ENCODE measurements at regions not wholly inside any gene's neighbourhood (a gene's known extent, or its start where the extent isn't known, plus 50 kb on each side); places are given as distances from the start of the nearest gene placed in this dataset.

DNA sequence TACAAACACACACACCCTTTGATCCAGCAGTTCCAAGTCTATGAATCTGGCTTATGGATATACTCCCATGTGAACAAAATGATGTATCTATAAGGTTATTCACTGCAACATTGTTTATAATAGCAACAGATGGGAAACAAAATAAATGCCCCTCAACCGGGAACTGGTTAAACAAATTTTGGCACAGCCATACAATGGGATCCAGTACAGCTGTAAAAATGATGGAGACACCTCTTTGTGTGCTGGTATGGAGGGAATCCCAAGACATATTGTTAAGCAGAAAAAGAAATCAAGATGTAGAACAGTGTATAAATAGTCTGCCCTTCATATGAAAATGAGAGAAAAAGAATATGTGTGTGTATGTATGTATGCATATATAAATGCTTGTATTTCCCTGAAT lies 155.5 kb downstream of the SNX10 start:
- no peak for TF ChIP-seq EP300 (IDR thresholded peaks at IDR 0.05; ENCODE audit: borderline replicate concordance)
- TF ChIP-seq, protein P1, sequence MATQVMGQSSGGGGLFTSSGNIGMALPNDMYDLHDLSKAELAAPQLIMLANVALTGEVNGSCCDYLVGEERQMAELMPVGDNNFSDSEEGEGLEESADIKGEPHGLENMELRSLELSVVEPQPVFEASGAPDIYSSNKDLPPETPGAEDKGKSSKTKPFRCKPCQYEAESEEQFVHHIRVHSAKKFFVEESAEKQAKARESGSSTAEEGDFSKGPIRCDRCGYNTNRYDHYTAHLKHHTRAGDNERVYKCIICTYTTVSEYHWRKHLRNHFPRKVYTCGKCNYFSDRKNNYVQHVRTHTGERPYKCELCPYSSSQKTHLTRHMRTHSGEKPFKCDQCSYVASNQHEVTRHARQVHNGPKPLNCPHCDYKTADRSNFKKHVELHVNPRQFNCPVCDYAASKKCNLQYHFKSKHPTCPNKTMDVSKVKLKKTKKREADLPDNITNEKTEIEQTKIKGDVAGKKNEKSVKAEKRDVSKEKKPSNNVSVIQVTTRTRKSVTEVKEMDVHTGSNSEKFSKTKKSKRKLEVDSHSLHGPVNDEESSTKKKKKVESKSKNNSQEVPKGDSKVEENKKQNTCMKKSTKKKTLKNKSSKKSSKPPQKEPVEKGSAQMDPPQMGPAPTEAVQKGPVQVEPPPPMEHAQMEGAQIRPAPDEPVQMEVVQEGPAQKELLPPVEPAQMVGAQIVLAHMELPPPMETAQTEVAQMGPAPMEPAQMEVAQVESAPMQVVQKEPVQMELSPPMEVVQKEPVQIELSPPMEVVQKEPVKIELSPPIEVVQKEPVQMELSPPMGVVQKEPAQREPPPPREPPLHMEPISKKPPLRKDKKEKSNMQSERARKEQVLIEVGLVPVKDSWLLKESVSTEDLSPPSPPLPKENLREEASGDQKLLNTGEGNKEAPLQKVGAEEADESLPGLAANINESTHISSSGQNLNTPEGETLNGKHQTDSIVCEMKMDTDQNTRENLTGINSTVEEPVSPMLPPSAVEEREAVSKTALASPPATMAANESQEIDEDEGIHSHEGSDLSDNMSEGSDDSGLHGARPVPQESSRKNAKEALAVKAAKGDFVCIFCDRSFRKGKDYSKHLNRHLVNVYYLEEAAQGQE (IDR thresholded peaks at IDR 0.05; ENCODE audit: low read depth) = no peak
- TF ChIP-seq CEBPB (IDR thresholded peaks at IDR 0.05) = no peak
- TF ChIP-seq, protein P2, sequence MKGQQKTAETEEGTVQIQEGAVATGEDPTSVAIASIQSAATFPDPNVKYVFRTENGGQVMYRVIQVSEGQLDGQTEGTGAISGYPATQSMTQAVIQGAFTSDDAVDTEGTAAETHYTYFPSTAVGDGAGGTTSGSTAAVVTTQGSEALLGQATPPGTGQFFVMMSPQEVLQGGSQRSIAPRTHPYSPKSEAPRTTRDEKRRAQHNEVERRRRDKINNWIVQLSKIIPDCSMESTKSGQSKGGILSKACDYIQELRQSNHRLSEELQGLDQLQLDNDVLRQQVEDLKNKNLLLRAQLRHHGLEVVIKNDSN (IDR thresholded peaks at IDR 0.05) = no peak
- no peak for TF ChIP-seq TCF12 (IDR thresholded peaks at IDR 0.05; ENCODE audit: low read depth)
- no peak for TF ChIP-seq EGR1 (IDR thresholded peaks at IDR 0.05)
- no peak for TF ChIP-seq ZBTB7A (IDR thresholded peaks at IDR 0.05; ENCODE audit: low read depth)
- no peak for TF ChIP-seq YY1 (IDR thresholded peaks at IDR 0.05; ENCODE audit: low read depth)
- TF ChIP-seq NFIC (IDR thresholded peaks at IDR 0.05) = no peak
- TF ChIP-seq RAD21 (IDR thresholded peaks at IDR 0.05; ENCODE audit: low read depth) = no peak

DNA sequence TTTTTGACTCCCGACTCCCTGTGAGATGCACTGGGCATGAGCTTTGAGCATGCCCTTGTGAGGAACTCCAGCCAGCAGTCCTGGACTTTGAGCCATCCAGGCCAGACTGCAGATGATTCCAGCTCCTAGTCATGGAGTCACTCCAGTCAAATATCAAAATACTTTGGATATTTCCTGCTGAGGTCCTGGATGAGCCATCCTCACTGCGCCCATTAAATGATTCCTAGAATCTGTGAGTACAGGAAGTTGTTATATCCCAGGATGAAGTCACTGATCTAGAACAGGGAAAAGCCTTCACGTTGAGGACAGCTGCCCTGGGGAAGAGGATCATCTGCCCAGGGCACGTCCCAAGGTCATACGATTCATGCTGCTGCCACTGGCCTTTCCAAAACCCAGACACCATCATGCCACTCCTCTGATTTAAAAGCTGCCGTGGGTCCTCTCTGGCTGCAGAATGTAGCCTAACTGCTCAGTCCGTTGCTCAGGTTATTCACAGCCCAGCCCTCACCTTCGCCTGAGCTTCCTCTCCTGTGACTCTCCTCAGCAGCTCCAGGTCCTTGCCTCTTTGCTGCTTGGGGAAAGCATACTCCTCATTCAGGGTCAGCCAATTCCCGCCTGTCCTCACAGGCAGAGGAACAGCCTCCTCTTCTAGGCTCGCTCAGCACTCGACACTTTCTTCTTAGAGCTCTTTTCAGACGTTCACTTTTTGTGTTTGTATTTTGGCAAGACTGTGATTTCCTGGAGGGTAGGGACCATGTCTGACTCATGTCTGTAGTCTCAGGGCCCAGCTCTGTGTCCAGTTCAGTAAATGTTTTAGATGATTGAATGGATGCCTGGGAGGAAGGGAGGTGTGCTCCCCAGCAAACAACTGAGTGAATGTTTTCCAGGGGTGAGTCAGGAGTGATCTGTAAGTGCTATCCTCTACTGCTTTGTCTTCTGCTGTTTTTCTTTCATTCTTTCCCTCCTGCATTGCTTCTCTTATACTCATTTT lies 157.8 kb downstream of the SNX10 start:
- TF ChIP-seq, protein P2 (IDR thresholded peaks at IDR 0.05) = no peak
- TF ChIP-seq YY1 (IDR thresholded peaks at IDR 0.05; ENCODE audit: low read depth) (no peak), TEAD4 (IDR thresholded peaks at IDR 0.05) (no peak), TCF12 (IDR thresholded peaks at IDR 0.05; ENCODE audit: low read depth) (no peak), CREB1 (IDR thresholded peaks at IDR 0.05; ENCODE audit: low read depth) (no peak), FOXM1 (IDR thresholded peaks at IDR 0.05; ENCODE audit: borderline replicate concordance, low read depth) (no peak), RAD21 (IDR thresholded peaks at IDR 0.05; ENCODE audit: low read depth) (no peak), CEBPB (IDR thresholded peaks at IDR 0.05) (no peak), EP300 (IDR thresholded peaks at IDR 0.05; ENCODE audit: borderline replicate concordance) (no peak), ZBTB7A (IDR thresholded peaks at IDR 0.05; ENCODE audit: low read depth) (no peak), NFIC (IDR thresholded peaks at IDR 0.05) (no peak), TAF1 (IDR thresholded peaks at IDR 0.05; ENCODE audit: low read depth) (no peak), EGR1 (IDR thresholded peaks at IDR 0.05) (no peak)
- TF ChIP-seq, protein P1 (IDR thresholded peaks at IDR 0.05; ENCODE audit: low read depth) = no peak
- TF ChIP-seq, protein P3, sequence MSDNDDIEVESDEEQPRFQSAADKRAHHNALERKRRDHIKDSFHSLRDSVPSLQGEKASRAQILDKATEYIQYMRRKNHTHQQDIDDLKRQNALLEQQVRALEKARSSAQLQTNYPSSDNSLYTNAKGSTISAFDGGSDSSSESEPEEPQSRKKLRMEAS (IDR thresholded peaks at IDR 0.05) = no peak

DNA sequence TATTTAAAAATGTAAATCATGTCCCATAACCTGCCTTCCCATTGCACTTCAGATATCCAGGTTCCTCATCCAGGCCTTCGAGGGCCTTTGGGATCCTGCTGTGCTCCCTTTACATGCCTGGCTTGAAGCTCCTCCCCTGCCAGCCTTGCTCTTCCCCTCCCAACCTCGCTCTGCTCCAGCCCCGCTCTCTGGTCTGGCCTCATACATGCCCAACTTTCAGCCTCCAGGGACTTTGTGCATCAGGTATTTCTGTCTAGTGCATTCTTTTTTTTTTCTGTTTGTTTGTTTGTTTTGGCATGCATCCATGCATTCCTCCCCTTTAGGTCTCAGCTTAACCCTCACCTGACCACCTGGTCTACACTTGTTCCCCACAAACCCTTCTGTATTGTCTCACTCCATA lies 160.3 kb downstream of the SNX10 start:
- TF ChIP-seq TCF12 (IDR thresholded peaks at IDR 0.05; ENCODE audit: low read depth) = no peak

DNA sequence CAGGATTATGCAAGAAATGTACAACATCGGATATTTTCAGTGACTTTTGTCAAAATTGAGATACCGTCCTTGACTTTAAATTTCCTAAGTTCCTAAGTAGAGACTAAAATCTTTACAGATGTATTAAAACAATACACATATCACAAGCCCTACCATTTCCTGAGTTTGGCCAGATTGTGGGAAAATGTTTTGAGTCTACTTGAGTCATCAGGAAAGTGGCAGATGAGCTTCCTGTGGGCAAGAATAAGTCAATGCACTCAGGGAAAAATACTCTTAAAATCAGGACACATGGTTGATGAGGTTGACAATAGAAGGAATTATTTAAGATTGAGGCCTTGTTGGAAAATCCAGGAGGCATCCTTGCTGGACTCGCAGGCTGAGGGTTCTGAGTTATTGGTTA lies 162.5 kb downstream of the SNX10 start:
- no peak for TF ChIP-seq TEAD4 (IDR thresholded peaks at IDR 0.05)
- TF ChIP-seq, protein P1 (IDR thresholded peaks at IDR 0.05; ENCODE audit: low read depth) = no peak
- TF ChIP-seq, protein P3 (IDR thresholded peaks at IDR 0.05) = no peak
- no peak for TF ChIP-seq TAF1 (IDR thresholded peaks at IDR 0.05; ENCODE audit: low read depth)
- no peak for TF ChIP-seq ZBTB7A (IDR thresholded peaks at IDR 0.05; ENCODE audit: low read depth)
- no peak for TF ChIP-seq CREB1 (IDR thresholded peaks at IDR 0.05; ENCODE audit: low read depth)
- no peak for TF ChIP-seq EGR1 (IDR thresholded peaks at IDR 0.05)
- no peak for TF ChIP-seq RAD21 (IDR thresholded peaks at IDR 0.05; ENCODE audit: low read depth)
- no peak for TF ChIP-seq CEBPB (IDR thresholded peaks at IDR 0.05)
- TF ChIP-seq, protein P2 (IDR thresholded peaks at IDR 0.05) = no peak
- TF ChIP-seq YY1 (IDR thresholded peaks at IDR 0.05; ENCODE audit: low read depth) = no peak
- no peak for TF ChIP-seq TCF12 (IDR thresholded peaks at IDR 0.05; ENCODE audit: low read depth)
- no peak for TF ChIP-seq FOXM1 (IDR thresholded peaks at IDR 0.05; ENCODE audit: borderline replicate concordance, low read depth)
- no peak for TF ChIP-seq EP300 (IDR thresholded peaks at IDR 0.05; ENCODE audit: borderline replicate concordance)
- no peak for TF ChIP-seq NFIC (IDR thresholded peaks at IDR 0.05)

Measured in Ishikawa (cell line).